COLO668 (cell line): ENCODE measurements at regions not wholly inside any gene's neighbourhood (a gene's known extent, or its start where the extent isn't known, plus 50 kb on each side); places are given as distances from the start of the nearest gene placed in this dataset.
"Not testable (repeated sequence)": the region's sequence is repeated elsewhere in the genome, so short reads cannot be mapped to it uniquely, and the experiment has no call there.

ENCODE experiments used
- DNase-seq: peaks from one replicate; lab custom pipeline; 2025; ENCODE audit not compliant: unreplicated experiment; lab: John Stamatoyannopoulos, UW

DNA sequence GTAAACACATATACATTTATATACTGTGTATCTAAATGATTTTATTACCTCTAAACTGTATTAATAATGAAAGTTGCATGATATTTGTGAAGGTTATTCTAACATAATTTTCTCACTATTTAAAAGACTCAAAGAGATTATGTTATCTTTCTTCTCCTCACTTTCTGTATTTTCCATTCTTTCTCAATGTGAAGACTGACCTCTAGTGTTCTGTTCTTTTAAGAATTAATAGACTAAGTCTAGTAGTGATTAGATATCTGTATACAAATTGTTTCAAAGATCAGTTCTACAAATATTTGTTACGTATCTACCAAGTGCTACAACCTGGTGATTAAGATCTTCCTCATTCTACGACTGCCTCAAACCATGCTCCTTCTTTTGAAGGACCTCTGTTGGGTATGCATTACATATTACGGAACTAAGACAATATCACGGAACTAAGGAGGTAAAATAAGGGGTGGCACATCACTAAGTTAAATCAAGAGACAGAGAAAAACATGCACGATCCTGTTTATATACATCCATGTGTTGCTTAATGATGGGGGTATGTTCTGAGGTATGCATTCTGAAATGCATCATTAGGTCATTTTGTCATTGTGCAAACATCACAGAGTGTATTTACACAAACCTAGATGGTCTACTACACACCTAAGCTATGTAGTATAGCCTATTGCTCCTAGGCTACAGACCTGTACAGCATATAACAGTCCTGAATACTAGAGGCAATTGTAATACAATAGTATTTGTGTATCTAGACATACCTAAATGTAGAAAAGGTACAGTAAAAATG is 161.5 kb upstream of the KBTBD8 start:
- no peak for DNase-seq

DNA sequence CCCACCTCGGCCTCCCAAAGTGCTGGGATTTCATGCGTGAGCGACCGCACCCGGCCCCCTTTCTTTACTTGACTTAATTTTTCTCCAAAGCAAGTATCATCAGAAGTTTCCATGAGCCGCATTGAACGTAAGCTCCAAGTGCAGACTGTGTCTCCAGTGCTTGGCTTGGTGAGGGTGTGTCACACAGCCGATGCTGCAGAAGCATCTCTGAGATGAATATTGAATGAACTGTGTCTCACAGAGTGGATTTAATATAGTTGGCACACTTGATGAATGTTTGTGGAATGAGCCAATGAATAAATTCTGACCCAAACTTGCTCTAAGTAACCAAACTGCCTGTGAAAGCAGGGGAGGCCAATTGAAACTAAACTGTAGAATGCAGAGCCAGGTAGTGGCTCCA is 159.4 kb upstream of the KBTBD8 start:
- DNase-seq: no peak

GRCh38 chr3:66839508-66839907 is 158.6 kb upstream of the KBTBD8 start:
- peak; percentile 16 for DNase-seq

GRCh38 chr3:66842761-66843464 is 155.2 kb upstream of the KBTBD8 start:
- not testable (repeated sequence) for DNase-seq

GRCh38 chr3:66851894-66852613 is 146.1 kb upstream of the KBTBD8 start:
- DNase-seq: no peak

GRCh38 chr3:66854601-66855151 is 143.4 kb upstream of the KBTBD8 start:
- no peak for DNase-seq

- DNase-seq: no peak
Measured at GRCh38 chr3:66856533-66856932, 141.6 kb upstream of the KBTBD8 start.

GRCh38 chr3:66858656-66859381 is 139.3 kb upstream of the KBTBD8 start:
- DNase-seq: no peak

- DNase-seq: no peak
Measured at GRCh38 chr3:66860771-66861170, 137.3 kb upstream of the KBTBD8 start.

- peak; percentile 10 for DNase-seq
Measured at GRCh38 chr3:66863205-66864111, 134.6 kb upstream of the KBTBD8 start.

DNA sequence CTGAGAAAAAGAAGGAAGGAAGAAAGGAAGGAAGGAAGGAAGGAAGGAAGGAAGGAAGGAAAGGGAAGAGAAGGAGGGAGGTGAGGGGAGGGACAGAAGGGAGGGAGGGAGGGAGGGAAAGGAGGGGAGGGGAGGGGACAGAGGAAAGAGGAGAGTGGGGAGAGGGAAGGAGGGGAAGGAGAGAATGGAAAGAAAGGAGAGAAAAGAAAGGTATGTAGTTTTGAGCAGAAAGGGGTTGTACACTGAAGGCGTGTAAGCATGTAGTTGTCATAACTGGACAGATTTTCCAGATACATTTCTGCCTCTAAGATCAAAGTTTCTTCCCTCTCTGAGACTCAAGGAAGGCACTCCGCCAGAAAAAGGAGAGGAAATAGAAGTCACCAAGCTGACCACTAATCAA is 113.4 kb upstream of the KBTBD8 start:
- DNase-seq: no peak

DNA sequence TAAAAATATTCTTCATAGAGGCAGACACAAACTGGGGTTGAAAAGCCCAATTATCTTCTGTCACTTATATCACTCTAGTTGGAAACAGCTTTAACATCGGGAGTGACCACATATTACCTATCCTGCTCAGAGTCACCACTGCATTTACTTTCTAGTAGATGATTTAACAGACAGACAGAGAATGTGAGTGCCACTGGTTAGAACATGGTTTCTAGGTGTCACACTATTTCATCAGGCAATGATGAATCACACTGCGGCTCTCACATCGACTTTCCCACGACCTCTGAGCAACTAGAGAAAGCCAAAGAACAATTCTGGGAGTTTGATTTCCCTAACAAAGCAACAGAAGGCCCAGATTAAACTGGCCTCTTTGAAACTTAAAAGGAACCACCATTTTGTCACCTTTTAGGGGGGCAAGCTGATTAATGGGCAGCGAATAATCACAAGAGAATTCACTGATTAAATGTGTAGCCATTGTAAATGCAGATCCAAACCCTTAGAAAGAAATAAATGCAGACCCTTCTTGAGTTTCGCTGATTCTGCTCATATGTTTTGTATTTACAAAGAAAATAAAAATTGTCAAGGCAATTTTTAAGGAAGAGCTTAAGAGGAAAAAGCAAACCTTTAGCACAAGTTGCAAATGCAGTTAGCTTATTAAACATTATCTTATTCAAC is 112.6 kb upstream of the KBTBD8 start:
- DNase-seq: no peak

- DNase-seq: no peak
Measured at GRCh38 chr3:66889750-66890494, 108.2 kb upstream of the KBTBD8 start.

GRCh38 chr3:66898155-66898554 is 100.0 kb upstream of the KBTBD8 start:
- peak; percentile 3 for DNase-seq

- no peak for DNase-seq
Measured at GRCh38 chr3:66904336-66904735, 93.8 kb upstream of the KBTBD8 start.

DNA sequence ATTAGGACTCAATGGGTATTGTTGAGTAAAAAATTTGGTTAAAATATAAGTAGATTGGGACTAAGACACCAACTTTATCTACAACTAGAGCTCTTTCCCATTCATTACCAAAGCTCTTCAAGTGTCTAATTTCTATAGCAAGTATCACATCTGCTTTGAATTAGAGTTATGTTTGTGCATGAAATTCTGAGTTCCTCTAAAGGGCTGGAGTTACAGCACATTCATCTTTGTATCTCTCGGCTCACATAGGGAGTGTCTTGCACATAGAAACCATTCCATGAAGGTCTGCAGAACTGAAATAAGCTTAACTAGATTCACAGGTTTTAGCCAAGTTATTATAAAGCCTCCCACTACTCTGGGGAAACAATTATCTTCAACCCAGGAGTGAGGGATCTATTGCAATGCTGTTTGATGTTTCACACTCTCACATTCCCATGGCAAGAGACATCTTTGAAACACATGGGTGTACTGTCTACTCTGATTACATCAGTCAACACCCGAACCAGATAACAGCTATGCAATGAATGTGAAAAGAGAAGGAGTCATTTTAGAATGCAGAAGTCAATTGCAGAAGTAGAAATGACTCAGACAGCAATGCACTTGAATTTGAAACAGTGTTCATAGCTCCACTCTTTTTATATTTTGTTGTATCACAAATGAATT is 93.1 kb upstream of the KBTBD8 start:
- DNase-seq: no peak

DNA sequence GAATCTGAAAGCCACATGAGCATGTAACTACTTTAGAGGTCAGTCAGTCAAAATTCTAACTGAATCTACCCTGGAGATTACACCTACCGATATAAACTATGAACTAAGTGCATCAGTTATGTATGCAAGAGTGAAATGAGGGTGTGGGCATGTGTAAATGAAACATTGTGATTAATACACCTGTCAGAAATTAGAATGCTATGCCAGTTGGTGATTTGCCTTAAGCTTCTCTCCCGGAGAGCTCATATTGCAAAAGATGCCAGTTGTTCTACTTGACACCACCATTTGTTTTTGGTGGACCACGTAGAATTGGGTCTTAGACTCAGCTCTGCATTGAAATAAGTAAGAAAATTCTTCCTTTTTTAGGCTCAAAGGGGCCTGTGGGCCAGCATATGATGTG is 91.0 kb upstream of the KBTBD8 start:
- DNase-seq: no peak
